Lower leg skin (tissue), 4 donors: ENCODE measurements at regions not wholly inside any gene's neighbourhood (a gene's known extent, or its start where the extent isn't known, plus 50 kb on each side); places are given as distances from the start of the nearest gene placed in this dataset.

Experiments used
- DNase-seq, 2 donors: peaks; one replicate each; pipeline ENCODE4 v3.0.0-alpha.2; 2019; ENCODE audit warnings: low spot score in 2 of 2
- H3K4me3 ChIP-seq: fragments of 200-600 bp; sonication (generic); 2 replicates; pipeline ENCODE4 v1.5.1; 2017; ENCODE audit warnings: mild to moderate bottlenecking, low read depth; ENCODE audit not compliant: poor library complexity, severe bottlenecking
- CTCF ChIP-seq, 3 donors: fragments of 450-650 bp; IDR thresholded peaks; one replicate each; pipeline ENCODE4 v1.5.1; 2016; ENCODE audit warnings: antibody characterized with exemption in 3 of 3, mild to moderate bottlenecking in 3 of 3, moderate library complexity in 2 of 3
- POLR2A ChIP-seq, 2 donors: fragments of 450-650 bp; IDR thresholded peaks; one replicate each; pipeline ENCODE4 v1.6.1; 2016 to 2017; ENCODE audit warnings: antibody characterized with exemption in 2 of 2, mild to moderate bottlenecking in 1 of 2, moderate library complexity in 1 of 2
- WGBS, 2 donors: methylation state at CpG; one replicate each; pipeline ENCODE4 v1.1.5; 2018; 5-methylcytosine and 5-hydroxymethylcytosine counted together
- intact Hi-C: fragments of 100-400 bp; cut with DNase I; formaldehyde crosslinking; loops from one replicate; pipeline ENCODE4 v1.15.0; 2023; ENCODE audit warnings: low total_unique reads

DNA sequence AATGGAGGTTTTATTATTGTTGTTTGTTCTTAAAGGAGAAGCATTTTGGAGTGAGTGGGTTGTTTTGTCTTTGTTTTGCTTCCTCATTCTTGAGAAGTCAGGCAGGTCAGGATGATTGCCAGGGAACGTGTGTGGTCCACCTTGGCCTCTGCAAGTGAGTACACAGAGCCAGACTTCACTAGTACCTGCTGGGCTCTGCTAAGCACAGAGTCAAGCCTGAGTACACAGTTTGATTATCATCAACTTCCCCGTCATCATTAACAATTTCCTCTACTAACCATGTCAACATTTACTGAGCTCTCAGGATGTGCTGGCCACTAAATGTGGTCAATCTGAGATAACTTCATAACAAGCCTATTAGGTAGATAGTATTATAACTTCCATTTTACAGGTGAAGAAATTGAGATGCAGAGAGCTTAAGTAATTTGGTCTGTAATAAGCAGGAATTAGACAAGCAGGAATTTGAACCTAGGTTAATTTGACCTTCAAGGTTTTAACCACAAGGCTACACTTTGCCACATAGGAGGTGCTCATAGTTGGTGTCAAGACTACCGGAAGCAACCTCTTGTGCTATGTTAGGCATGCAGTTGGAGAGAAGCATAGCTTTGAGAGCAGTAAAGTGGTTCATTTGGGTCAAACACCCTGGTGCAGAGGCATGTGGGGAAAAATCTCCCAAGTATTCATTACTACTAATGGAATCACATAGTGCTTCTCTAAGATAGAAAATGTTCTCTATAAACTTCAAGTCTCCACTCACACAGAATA, 178.3 kb downstream of the NUAK1 start:
- DNase-seq = no peak
- TF ChIP-seq POLR2A (IDR thresholded peaks at IDR 0.05) = no peak
- TF ChIP-seq CTCF (IDR thresholded peaks at IDR 0.05) = no peak
- intact Hi-C loops = no loop called here
- H3K4me3 ChIP-seq = no peak overlapping the region
- WGBS, 2 donors = 47 to 55% methylated on average over 3 of the region's 3 CpGs

DNA sequence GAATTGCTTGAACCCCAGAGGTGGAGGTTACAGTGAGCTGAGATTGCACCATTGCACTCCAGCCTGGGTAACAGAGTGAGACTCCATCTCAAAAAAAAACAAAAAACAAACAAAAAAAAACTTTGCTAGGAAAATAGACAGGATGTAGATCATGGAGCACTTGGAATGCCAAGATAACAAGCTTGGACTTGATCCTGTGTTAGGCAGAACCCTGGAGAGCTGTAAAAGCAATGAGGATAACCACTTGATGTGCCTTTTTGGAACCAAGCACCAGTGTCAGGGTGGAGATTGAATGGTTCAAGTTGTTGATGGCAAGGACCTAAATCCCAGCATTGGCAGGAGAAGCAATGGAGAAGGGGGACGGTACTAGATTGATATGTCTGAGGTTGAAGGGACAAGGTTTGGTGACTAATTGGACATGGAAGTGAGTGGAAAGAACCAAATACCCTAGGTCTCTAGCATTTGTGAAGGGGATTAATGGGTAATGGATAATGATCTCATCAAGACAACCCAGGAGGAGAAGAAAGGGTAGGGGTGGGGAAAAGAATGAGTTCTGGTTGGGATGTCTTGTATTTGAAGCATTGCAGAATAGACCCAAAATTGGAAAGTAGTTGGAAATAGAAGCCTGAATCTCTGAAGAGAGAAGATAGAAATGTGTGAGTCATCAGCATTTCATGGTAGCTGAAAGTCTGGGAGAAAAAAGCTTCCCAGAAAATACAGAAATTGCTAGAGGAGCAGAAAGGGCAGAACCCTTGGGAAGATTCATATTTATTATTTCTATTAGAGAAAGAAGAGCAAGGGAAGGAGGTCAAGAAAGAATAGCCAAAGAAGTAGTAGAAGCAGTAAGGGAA, 176.7 kb downstream of the NUAK1 start:
- intact Hi-C loops = no loop called here

GRCh38 chr12:105967038-105967776, 171.5 kb downstream of the NUAK1 start:
- TF ChIP-seq CTCF (IDR thresholded peaks at IDR 0.05) (no peak), POLR2A (IDR thresholded peaks at IDR 0.05) (no peak)
- intact Hi-C loops = no loop called here
- DNase-seq = no peak
- no peak overlapping the region for H3K4me3 ChIP-seq
- WGBS, 2 donors = 45 to 54% methylated on average over 5 of the region's 5 CpGs

More for the DNA sequence above, 176.7 kb downstream of the NUAK1 start:
- H3K4me3 ChIP-seq = no peak overlapping the region
- DNase-seq = no peak
- WGBS, 2 donors = 60 to 71% methylated on average over 1 of the region's 1 CpG
- TF ChIP-seq CTCF (IDR thresholded peaks at IDR 0.05) (no peak), POLR2A (IDR thresholded peaks at IDR 0.05) (no peak)

GRCh38 chr12:105968025-105968424, 170.7 kb downstream of the NUAK1 start:
- DNase-seq = no peak
- no peak for TF ChIP-seq CTCF (IDR thresholded peaks at IDR 0.05)
- TF ChIP-seq POLR2A (IDR thresholded peaks at IDR 0.05) = no peak
- WGBS, 2 donors = 89 to 90% methylated on average over 1 of the region's 1 CpG
- intact Hi-C loops = no loop called here
- H3K4me3 ChIP-seq = no peak overlapping the region

DNA sequence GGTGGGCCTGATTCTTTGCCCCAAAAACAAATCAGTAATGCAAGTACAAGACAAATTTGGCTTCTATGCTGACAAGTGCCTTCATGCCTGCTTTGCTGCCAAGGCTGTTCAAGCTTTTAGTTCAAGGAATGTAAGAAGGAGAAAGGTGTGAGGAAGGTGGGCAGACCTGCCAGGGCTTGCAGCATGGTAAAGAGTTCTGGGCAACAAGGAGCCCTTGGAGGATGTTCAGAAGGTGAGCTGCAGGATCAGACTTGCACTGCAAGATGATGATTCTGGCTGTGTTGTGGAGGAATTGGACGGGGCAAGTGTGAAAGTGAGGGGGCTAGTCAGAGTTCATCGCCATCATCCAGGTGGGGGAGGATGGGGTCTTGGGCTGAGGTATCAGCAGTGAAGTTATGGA, 167.9 kb downstream of the NUAK1 start:
- no peak overlapping the region for H3K4me3 ChIP-seq
- TF ChIP-seq CTCF (IDR thresholded peaks at IDR 0.05) (no peak), POLR2A (IDR thresholded peaks at IDR 0.05) (no peak)
- WGBS, 2 donors = 53 to 58% methylated on average over 2 of the region's 2 CpGs
- intact Hi-C loops = no loop called here
- DNase-seq = peak in 1 of 2 donors; percentile 67
